Keratinocyte (primary cell): ENCODE measurements at regions not wholly inside any gene's neighbourhood (a gene's known extent, or its start where the extent isn't known, plus 50 kb on each side); places are given as distances from the start of the nearest gene placed in this dataset.

Experiments used
- DNase-seq: peaks from one replicate; pipeline ENCODE4 v3.0.0-alpha.2; 2011; ENCODE audit warnings: low read depth, missing footprints, low spot score
- FAIRE-seq: peaks from 2 replicates; lab custom pipeline; 2011; peaks lifted over from hg19 to GRCh38; lab: Jason Lieb, UNC
- H2AFZ ChIP-seq: 2 replicates; pipeline ENCODE4 v1.6.0; 2012; ENCODE audit warnings: low read length, control low read depth, inconsistent platforms; ENCODE audit not compliant: control insufficient read depth
- H3K27ac ChIP-seq: 2 replicates; pipeline ENCODE4 v1.5.1; 2011; ENCODE audit warnings: low read length; ENCODE audit not compliant: control insufficient read depth, insufficient read depth
- H3K27me3 ChIP-seq: 3 replicates; pipeline ENCODE4 v1.6.0; 2011; ENCODE audit warnings: low read length; ENCODE audit not compliant: control insufficient read depth, insufficient read depth; ENCODE audit errors: extremely low read depth
- H3K36me3 ChIP-seq, 2 experiments: 2 replicates in 1 of 2; 3 replicates in 1 of 2; pipeline ENCODE4 v1.5.1; 2011; ENCODE audit warnings: low read length in 2 of 2, mild to moderate bottlenecking in 1 of 2; ENCODE audit not compliant: control insufficient read depth in 2 of 2, insufficient read depth in 2 of 2; ENCODE audit errors: extremely low read depth in 1 of 2
- H3K4me1 ChIP-seq: 3 replicates; pipeline ENCODE4 v1.5.1; 2011; ENCODE audit warnings: low read length; ENCODE audit not compliant: control insufficient read depth, insufficient read depth; ENCODE audit errors: extremely low read depth
- H3K4me2 ChIP-seq: 3 replicates; pipeline ENCODE4 v1.6.0; 2011; ENCODE audit warnings: low read depth, low read length; ENCODE audit not compliant: control insufficient read depth, insufficient read depth; ENCODE audit errors: extremely low read depth
- H3K4me3 ChIP-seq, 3 experiments: fragments of 200-600 bp in 1 of 3; sonication (generic) in 1 of 3; 2 replicates in 2 of 3; 3 replicates in 1 of 3; pipeline ENCODE4 v1.5.1; 2011 to 2016; ENCODE audit warnings: low read length in 3 of 3, mild to moderate bottlenecking in 3 of 3, control low read depth in 2 of 3, inconsistent platforms in 1 of 3, low read depth in 1 of 3, mixed read lengths in 1 of 3, mixed run types in 1 of 3, moderate library complexity in 1 of 3; ENCODE audit not compliant: control insufficient read depth in 2 of 3, insufficient read depth in 2 of 3; ENCODE audit errors: extremely low read depth in 1 of 3
- H3K79me2 ChIP-seq: 2 replicates; pipeline ENCODE4 v1.6.0; 2012; ENCODE audit warnings: low read length; ENCODE audit not compliant: control insufficient read depth, insufficient read depth
- H3K9ac ChIP-seq: 3 replicates; pipeline ENCODE4 v1.6.0; 2011; ENCODE audit warnings: low read length; ENCODE audit not compliant: control insufficient read depth, insufficient read depth; ENCODE audit errors: extremely low read depth
- H3K9me1 ChIP-seq: 3 replicates; pipeline ENCODE4 v1.6.0; 2011; ENCODE audit warnings: low read length; ENCODE audit not compliant: control insufficient read depth, insufficient read depth; ENCODE audit errors: extremely low read depth
- H3K9me3 ChIP-seq: 2 replicates; pipeline ENCODE4 v1.5.1; 2012; ENCODE audit warnings: low read depth, low read length; ENCODE audit not compliant: control insufficient read depth
- H4K20me1 ChIP-seq: 3 replicates; pipeline ENCODE4 v1.6.0; 2011; ENCODE audit warnings: low read length; ENCODE audit not compliant: control insufficient read depth, insufficient read depth; ENCODE audit errors: extremely low read depth
- EZH2 ChIP-seq: IDR thresholded peaks from one replicate; pipeline ENCODE4 v1.6.1; 2012; ENCODE audit warnings: inconsistent platforms, mild to moderate bottlenecking, low read length, moderate library complexity
- dilution Hi-C: fragments of 300-500 bp; cut with MboI; formaldehyde crosslinking; loops from one replicate; pipeline ENCODE4 v1.7.0; 2020; ENCODE audit warnings: low sequenced_read_pairs; ENCODE audit not compliant: extremely low pct_ligation_motif_present
- TF ChIP-seq, protein P1 (sequence below), 3 experiments: IDR thresholded peaks in 1 of 3; conservative IDR thresholded peaks in 1 of 3; optimal IDR thresholded peaks in 1 of 3; 2 replicates in 2 of 3; 3 replicates in 1 of 3; pipeline versions ENCODE3 to v1.5.1; 2011; ENCODE audit warnings: low read length in 3 of 3, mild to moderate bottlenecking in 3 of 3, moderate library complexity in 2 of 3, control low read depth in 1 of 3, inconsistent platforms in 1 of 3; ENCODE audit not compliant: insufficient read depth in 2 of 3; ENCODE audit errors: extremely low read depth in 1 of 3

DNA sequence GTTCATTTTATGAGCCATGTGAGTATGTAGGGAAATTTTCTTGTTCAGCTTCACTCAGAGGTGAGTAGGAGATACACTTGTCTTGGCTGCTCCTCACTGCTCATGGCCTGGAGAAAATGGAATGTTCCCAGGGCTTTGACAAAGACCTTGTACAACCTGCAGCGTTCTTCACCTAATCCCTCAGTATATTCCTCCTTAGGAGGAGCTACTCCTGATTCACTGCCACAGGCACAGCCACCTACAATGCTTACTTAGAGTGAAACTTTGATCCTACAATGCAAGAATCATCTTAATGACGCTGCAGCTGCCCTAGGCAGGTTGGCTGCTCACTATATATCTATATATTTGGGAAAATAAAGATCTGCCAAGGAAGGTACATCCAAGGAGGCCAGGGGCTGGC is 364.2 kb downstream of the KLF5 start:
- no peak for DNase-seq
- Histone ChIP-seq H3K4me2 (no peak overlapping the region), H3K4me3 (no peak overlapping the region), H3K4me1 (peaks cover 37% of the 10 kb centered on the region), H4K20me1 (no peaks in the 10 kb centered on the region), H3K36me3 (no peaks in the 10 kb centered on the region), H3K9ac (no peak overlapping the region), H3K9me1 (no peaks in the 10 kb centered on the region), H3K9me3 (no peaks in the 10 kb centered on the region), H2AFZ (peak overlapping the region; percentile 75), H3K27ac (peak overlapping the region; percentile 95), H3K79me2 (no peaks in the 10 kb centered on the region), H3K27me3 (no peaks in the 10 kb centered on the region)
- dilution Hi-C loops, result no loop called here
- TF ChIP-seq, protein P1, sequence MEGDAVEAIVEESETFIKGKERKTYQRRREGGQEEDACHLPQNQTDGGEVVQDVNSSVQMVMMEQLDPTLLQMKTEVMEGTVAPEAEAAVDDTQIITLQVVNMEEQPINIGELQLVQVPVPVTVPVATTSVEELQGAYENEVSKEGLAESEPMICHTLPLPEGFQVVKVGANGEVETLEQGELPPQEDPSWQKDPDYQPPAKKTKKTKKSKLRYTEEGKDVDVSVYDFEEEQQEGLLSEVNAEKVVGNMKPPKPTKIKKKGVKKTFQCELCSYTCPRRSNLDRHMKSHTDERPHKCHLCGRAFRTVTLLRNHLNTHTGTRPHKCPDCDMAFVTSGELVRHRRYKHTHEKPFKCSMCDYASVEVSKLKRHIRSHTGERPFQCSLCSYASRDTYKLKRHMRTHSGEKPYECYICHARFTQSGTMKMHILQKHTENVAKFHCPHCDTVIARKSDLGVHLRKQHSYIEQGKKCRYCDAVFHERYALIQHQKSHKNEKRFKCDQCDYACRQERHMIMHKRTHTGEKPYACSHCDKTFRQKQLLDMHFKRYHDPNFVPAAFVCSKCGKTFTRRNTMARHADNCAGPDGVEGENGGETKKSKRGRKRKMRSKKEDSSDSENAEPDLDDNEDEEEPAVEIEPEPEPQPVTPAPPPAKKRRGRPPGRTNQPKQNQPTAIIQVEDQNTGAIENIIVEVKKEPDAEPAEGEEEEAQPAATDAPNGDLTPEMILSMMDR (optimal IDR thresholded peaks at IDR 0.05 in 1 of 3, IDR thresholded peaks at IDR 0.05 in 1 of 3, conservative IDR thresholded peaks at IDR 0.05 in 1 of 3; ENCODE audit: extremely low read depth in 1 of 3, insufficient read depth in 2 of 3, low read length in 3 of 3), result no peak
- no peak for TF ChIP-seq EZH2
- peak; percentile 74 for FAIRE-seq

DNA sequence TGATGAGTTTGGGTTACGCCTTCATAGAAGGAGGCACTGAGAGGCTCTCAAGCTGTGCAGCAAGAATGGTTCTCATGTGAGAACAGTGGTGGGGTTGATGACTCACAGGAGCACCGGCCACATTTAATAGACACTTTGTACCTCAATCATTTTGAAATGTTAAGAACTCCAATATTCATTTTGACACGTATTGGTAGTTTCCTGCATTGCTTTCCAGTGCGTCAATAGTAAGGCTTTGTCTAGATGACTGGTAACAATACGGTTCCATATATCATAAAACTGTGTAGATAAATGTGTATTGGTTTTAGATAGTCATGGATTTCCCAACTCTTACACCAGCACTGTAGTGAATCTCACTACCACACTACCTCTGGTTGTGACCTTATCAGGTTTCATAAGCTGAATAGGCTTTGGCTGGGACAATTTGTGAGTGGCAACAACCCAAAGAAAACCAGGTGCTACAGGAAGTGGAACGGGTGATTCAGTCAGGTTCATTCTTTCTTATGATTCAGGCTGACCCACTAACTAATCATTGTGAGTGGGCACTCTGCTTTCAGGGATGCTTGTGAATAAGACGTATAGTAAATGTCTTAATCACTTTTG is 362.6 kb downstream of the KLF5 start:
- TF ChIP-seq, protein P1 (optimal IDR thresholded peaks at IDR 0.05 in 1 of 3, IDR thresholded peaks at IDR 0.05 in 1 of 3, conservative IDR thresholded peaks at IDR 0.05 in 1 of 3; ENCODE audit: extremely low read depth in 1 of 3, insufficient read depth in 2 of 3, low read length in 3 of 3), result no peak
- no peak for TF ChIP-seq EZH2
- H3K4me3 ChIP-seq, result peak overlapping the region in 1 of 3 experiments; percentile 1
- no peak overlapping the region for H2AFZ ChIP-seq
- DNase-seq (peak; percentile 92), FAIRE-seq (peak; percentile 99)
- H3K36me3 ChIP-seq, result no peaks in the 10 kb centered on the region
- H3K27me3 ChIP-seq, result no peaks in the 10 kb centered on the region
- peak overlapping the region; percentile 95 for H3K27ac ChIP-seq
- H3K9ac ChIP-seq, result peak overlapping the region; percentile 63
- H3K79me2 ChIP-seq, result no peaks in the 10 kb centered on the region
- no peaks in the 10 kb centered on the region for H3K9me1 ChIP-seq
- H3K4me1 ChIP-seq, result peaks cover 32% of the 10 kb centered on the region
- peak overlapping the region; percentile 56 for H3K4me2 ChIP-seq
- H4K20me1 ChIP-seq, result no peaks in the 10 kb centered on the region
- H3K9me3 ChIP-seq, result no peaks in the 10 kb centered on the region
- dilution Hi-C loops, result no loop called here
